AG04450 (cell line): ENCODE measurements at regions not wholly inside any gene's neighbourhood (a gene's known extent, or its start where the extent isn't known, plus 50 kb on each side); places are given as distances from the start of the nearest gene placed in this dataset.
A peak's percentile ranks its signal among the peaks of the same experiment; 100 is the strongest.
"Not testable (repeated sequence)": the region's sequence is repeated elsewhere in the genome, so short reads cannot be mapped to it uniquely, and the experiment has no call there.

Experiments
- CTCF ChIA-PET: fragments of 300-600, 350-600 bp; formaldehyde crosslinking; extraction: SDS; loops from one replicate; lab custom pipeline; 2022; ENCODE audit warnings: antibody characterized with exemption, inconsistent platforms; lab: Charles Lee
- POLR2A ChIA-PET: fragments of 350-600 bp; formaldehyde crosslinking; extraction: SDS; loops from one replicate; lab custom pipeline; 2021; ENCODE audit warnings: antibody characterized with exemption, inconsistent platforms; lab: Yijun Ruan, JAX
- DNase-seq: peaks from one replicate; pipeline ENCODE4 v3.0.0-alpha.2; 2011; ENCODE audit warnings: low read depth, low spot score
- H3K27ac ChIP-seq: one replicate; pipeline ENCODE4 v1.5.1; 2012; ENCODE audit warnings: low read depth, low read length, control low read depth
- H3K27me3 ChIP-seq: one replicate; pipeline ENCODE4 v1.6.0; 2012; ENCODE audit warnings: low read length; ENCODE audit not compliant: control insufficient read depth, insufficient read depth
- H3K4me3 ChIP-seq: 2 replicates; pipeline ENCODE4 v1.5.1; 2011; ENCODE audit warnings: mild to moderate bottlenecking, low read depth, low read length, control low read depth
- H3K9me3 ChIP-seq: 2 replicates; pipeline ENCODE4 v1.5.1; 2012; ENCODE audit warnings: low read length; ENCODE audit not compliant: control insufficient read depth, insufficient read depth
- CTCF ChIP-seq: IDR thresholded peaks from 2 replicates; pipeline ENCODE4 v1.5.1; 2011; ENCODE audit warnings: low read depth, low read length, control low read depth, inconsistent platforms

- ChIA-PET POLR2A (interaction anchor here (0.6 to 1.4 kb wide), 4 partner anchors 11 to 1397 kb away, joined by 3 to 9 read pairs (median 4); no protein-coding TSS in a partner anchor), CTCF (interaction anchor here (1.0 to 1.2 kb wide), 2 partner anchors 70 to 125 kb away, joined by 3 to 6 read pairs; no protein-coding TSS in a partner anchor)
- Histone ChIP-seq H3K4me3 (peak overlapping the region; percentile 85), H3K27ac (peak overlapping the region; percentile 96), H3K27me3 (no peaks in the 10 kb centered on the region), H3K9me3 (no peaks in the 10 kb centered on the region; the same call in 1 of the 2 replicates)
- no peak for DNase-seq
- no peak for TF ChIP-seq CTCF
These were observed 305.0 kb downstream of the TYW1 start for GRCh38 chr7:67301667-67302066.

DNA sequence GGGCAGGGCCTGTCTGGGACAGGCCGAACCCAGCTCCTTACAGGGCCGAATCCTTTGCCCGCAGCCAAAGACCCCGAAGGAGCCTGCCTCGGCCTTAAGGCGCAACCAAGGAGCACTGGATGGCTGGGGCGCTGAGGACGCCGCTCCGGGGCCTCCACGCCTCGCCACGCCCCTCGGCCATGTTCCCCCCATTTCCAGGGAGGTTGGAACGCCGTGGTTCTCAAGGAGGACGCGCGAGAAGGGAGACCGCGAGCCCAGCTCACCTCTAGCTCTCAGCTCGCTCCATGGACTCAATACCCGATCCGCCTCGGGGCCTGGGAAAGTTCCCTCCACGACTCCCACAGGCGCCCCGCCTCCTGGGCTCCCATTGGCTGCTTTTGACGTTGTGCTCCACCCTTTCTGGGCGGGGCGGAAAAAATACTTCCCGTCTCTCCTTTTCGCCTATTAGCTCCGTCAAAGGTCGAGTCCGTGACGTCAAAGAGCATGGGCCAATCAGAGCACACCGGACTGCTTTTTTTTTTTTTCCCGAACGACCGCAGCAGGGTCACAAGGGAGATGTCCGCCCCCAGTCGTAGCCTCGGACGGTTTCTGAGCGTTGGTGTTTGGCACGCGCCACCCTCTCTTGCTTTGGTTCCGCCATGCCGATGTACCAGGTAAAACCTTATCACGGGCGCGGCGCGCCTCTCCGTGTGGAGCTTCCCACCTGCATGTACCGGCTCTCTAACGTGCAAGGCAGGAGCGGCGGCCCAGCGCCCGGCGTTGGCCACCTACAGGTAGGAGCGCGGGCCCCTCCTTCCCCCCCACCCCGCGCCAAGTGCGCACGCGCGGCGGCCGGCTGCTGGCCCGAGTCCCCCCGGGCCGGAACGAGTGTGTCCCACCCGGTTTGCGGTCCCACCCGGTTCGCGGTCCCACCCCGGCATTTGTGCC lies 305.7 kb downstream of the TYW1 start:
- no peaks in the 10 kb centered on the region for H3K27me3 ChIP-seq
- CTCF ChIA-PET: interaction anchor here (1.0 to 1.2 kb wide), 2 partner anchors 69 to 126 kb away, joined by 3 to 6 read pairs; no protein-coding TSS in a partner anchor

DNA sequence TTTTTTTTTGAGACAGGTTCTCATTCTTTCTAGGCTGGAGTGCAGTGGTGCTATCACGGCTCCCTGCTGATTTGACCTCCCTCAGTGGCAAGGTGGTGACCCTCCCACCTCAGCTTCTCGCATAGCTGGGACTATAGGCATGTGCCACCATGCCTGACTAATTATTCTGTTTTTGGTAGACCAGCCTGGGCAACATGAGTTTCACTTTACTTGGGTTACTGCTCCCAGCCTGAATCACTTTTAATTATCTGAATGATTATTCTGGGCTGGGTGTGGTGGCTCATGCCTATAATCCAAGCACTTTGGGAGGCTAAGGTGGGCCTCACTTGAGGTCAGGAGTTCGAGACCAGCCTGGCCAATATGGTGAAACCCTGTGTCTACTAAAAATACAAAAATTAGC lies 308.2 kb downstream of the TYW1 start:
- CTCF ChIA-PET, POLR2A ChIA-PET, H3K27me3 ChIP-seq, H3K9me3 ChIP-seq, DNase-seq, H3K27ac ChIP-seq, H3K4me3 ChIP-seq: not testable (repeated sequence)

More for the DNA sequence above, 305.7 kb downstream of the TYW1 start:
- TF ChIP-seq CTCF: peak; percentile 49
- peak overlapping the region; percentile 85 for H3K4me3 ChIP-seq
- peak overlapping the region; percentile 96 for H3K27ac ChIP-seq
- POLR2A ChIA-PET: interaction anchor here (0.6 to 1.4 kb wide), 6 partner anchors 11 to 1397 kb away, joined by 3 to 10 read pairs (median 4); no protein-coding TSS in a partner anchor
- no peaks in the 10 kb centered on the region; the same call in 1 of the 2 replicates for H3K9me3 ChIP-seq
- DNase-seq: peak; percentile 98

GRCh38 chr7:67306331-67306730 lies 309.7 kb downstream of the TYW1 start:
- POLR2A ChIA-PET: no interaction called here

More at GRCh38 chr7:67306331-67306730, 309.7 kb downstream of the TYW1 start:
- CTCF ChIA-PET: no interaction called here
- H3K27ac ChIP-seq: no peak overlapping the region
- no peaks in the 10 kb centered on the region for H3K27me3 ChIP-seq
- H3K9me3 ChIP-seq: no peaks in the 10 kb centered on the region; the same call in 1 of the 2 replicates
- H3K4me3 ChIP-seq: no peak overlapping the region
- TF ChIP-seq CTCF: no peak
- no peak for DNase-seq
